Endothelial cell of umbilical vein (primary cell): ENCODE measurements at regions not wholly inside any gene's neighbourhood (a gene's known extent, or its start where the extent isn't known, plus 50 kb on each side); places are given as distances from the start of the nearest gene placed in this dataset.

Source experiments
- FOS ChIP-seq: IDR thresholded peaks from 2 replicates; pipeline ENCODE4 v1.6.1; 2011; ENCODE audit warnings: mild to moderate bottlenecking, low read length, moderate library complexity, borderline replicate concordance; ENCODE audit not compliant: insufficient read depth
- MYC ChIP-seq: IDR thresholded peaks from one replicate; pipeline ENCODE4 v1.6.1; 2011; ENCODE audit warnings: mild to moderate bottlenecking, low read depth, low read length
- POLR2A ChIP-seq: IDR thresholded peaks from 2 replicates; pipeline ENCODE4 v1.6.1; 2012; ENCODE audit warnings: low read depth, mild to moderate bottlenecking, control low read depth, low read length
- TF ChIP-seq, protein P1 (sequence below), 2 donors: IDR thresholded peaks; 1 replicate in 1 of 2; 2 replicates in 1 of 2; pipeline ENCODE4 v1.5.1; 2011; ENCODE audit warnings: low read length in 2 of 2, mild to moderate bottlenecking in 2 of 2, moderate library complexity in 2 of 2, control low read depth in 1 of 2, inconsistent platforms in 1 of 2, low read depth in 1 of 2; ENCODE audit not compliant: insufficient read depth in 1 of 2; ENCODE audit errors: extremely low read depth in 1 of 2
- TF ChIP-seq, protein P2 (sequence below): IDR thresholded peaks from 2 replicates; pipeline ENCODE4 v1.6.1; 2011; ENCODE audit not compliant: insufficient read depth, insufficient read length

DNA sequence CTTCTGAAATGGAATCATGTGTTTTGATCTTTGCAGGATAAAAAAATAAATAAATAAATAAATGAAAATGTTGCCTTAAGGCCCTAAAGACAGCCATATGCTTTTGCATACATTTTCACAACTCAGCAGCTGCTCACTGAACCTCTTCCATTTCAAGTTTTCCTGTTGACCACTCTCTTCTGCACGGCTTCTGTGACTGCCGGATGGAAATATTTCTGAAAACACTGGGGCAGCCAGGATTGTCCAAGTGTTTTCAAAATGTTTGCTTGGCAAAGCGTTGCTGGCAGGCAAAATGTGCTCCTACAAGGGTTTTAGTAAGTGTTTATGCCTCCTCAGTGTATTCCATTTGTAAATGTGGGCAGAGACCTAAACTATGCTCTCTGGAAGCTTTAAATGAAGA, 208.1 kb upstream of the IL1RAPL1 start:
- TF ChIP-seq, protein P1, sequence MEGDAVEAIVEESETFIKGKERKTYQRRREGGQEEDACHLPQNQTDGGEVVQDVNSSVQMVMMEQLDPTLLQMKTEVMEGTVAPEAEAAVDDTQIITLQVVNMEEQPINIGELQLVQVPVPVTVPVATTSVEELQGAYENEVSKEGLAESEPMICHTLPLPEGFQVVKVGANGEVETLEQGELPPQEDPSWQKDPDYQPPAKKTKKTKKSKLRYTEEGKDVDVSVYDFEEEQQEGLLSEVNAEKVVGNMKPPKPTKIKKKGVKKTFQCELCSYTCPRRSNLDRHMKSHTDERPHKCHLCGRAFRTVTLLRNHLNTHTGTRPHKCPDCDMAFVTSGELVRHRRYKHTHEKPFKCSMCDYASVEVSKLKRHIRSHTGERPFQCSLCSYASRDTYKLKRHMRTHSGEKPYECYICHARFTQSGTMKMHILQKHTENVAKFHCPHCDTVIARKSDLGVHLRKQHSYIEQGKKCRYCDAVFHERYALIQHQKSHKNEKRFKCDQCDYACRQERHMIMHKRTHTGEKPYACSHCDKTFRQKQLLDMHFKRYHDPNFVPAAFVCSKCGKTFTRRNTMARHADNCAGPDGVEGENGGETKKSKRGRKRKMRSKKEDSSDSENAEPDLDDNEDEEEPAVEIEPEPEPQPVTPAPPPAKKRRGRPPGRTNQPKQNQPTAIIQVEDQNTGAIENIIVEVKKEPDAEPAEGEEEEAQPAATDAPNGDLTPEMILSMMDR (IDR thresholded peaks at IDR 0.05; ENCODE audit: extremely low read depth in 1 of 2, insufficient read depth in 1 of 2, low read depth in 1 of 2, low read length in 2 of 2): no peak
- TF ChIP-seq MYC (no peak), POLR2A (no peak), FOS (no peak)
- TF ChIP-seq, protein P2, sequence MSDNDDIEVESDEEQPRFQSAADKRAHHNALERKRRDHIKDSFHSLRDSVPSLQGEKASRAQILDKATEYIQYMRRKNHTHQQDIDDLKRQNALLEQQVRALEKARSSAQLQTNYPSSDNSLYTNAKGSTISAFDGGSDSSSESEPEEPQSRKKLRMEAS: no peak
